Stimulated activated CD4-positive, alpha-beta T cell treated with anti-CD3 and anti-CD28 coated beads, TNF-alpha, amount 100 ng/mL, for 24 hours (primary cell): ENCODE measurements at regions not wholly inside any gene's neighbourhood (a gene's known extent, or its start where the extent isn't known, plus 50 kb on each side); places are given as distances from the start of the nearest gene placed in this dataset.
"Not testable (repeated sequence)": the region's sequence is repeated elsewhere in the genome, so short reads cannot be mapped to it uniquely, and the experiment has no call there.

ENCODE experiments used
- DNase-seq, 3 experiments: peaks; one replicate each; pipeline ENCODE4 v3.0.0-alpha.2; 2020; ENCODE audit warnings: low read depth in 3 of 3

DNA sequence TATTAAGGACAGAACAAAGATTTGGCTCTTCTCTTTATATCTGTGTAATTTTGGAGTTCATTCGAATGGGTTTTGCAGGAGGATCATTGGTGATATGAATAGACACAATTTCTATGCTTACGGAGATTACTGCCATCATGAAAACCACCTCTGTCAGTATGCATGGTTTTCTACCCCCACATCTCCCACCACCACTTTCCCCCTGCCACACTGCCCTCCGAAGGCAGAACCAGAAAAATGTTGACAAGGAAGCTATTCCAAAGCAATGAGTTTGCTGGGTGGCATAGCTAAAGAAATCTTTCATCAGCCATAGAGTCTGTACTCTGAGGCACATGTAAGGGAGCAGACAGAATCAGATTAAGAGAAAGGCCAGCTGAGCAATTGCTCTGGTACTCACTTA lies 567.3 kb upstream of the ACTRT1 start:
- no peak for DNase-seq

- no peak for DNase-seq
Measured at GRCh38 chrX:128616933-128617332, 564.7 kb upstream of the ACTRT1 start.

GRCh38 chrX:128606817-128607216 lies 554.6 kb upstream of the ACTRT1 start:
- not testable (repeated sequence) for DNase-seq

- DNase-seq = not testable (repeated sequence)
Measured at GRCh38 chrX:128606357-128606756, 554.2 kb upstream of the ACTRT1 start.

DNA sequence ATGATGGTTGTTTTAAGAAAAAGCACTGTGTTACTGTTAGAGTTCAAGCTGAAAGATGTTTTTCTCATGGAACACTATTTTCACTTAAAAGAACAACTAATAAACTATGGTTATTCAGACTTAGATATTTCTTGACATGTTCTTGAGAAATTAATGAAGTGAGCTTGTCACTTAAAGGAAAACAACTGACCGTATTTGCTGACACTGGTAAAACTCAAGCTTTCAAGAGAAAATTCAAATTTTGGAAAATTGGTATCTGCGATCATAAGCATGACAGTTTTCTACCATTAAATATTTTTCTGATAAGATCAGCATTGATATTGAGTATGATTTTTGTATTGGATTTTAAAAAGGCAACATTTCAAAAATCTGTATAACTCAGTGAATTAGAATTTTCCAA lies 549.5 kb upstream of the ACTRT1 start:
- no peak for DNase-seq

- no peak for DNase-seq
Measured at GRCh38 chrX:128599632-128600031, 547.4 kb upstream of the ACTRT1 start.

DNA sequence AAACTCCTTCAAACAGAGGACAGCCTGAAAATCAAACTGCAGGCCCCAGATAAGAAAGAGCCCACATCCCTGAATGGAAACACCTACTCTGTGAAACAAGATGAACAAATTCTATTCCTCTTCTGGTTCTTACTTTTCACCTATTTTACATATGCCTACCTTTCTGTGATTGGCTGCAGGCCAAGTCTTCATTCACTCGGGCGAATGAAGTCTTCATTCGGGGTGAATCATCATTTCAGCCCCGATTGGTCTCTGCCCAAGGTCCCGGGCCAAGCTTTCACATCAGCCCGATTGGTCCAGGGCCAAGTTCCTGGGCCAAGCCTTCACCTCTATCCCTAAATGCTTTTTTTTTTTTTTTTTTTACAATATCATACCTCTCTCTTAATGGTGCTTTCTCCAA lies 529.8 kb upstream of the ACTRT1 start:
- DNase-seq = no peak

DNA sequence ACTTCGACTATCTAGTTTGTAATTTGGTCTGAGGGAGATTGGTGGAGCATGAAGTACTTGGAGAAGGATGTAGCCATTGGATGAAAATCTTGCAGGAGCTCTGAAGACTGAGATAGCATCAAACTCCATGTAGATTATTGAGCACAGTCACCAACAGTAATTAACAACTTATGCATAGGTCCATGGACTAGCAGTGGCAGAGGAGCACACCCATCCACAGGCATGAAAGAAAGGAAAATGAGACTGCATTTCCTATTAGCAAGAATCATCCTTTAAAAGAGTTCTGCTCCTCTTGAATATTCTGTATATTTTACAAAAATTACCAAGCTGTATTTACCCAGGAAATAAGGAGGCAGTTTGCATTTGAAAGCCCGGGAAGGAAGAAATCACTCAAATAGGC lies 529.4 kb upstream of the ACTRT1 start:
- DNase-seq = no peak

DNA sequence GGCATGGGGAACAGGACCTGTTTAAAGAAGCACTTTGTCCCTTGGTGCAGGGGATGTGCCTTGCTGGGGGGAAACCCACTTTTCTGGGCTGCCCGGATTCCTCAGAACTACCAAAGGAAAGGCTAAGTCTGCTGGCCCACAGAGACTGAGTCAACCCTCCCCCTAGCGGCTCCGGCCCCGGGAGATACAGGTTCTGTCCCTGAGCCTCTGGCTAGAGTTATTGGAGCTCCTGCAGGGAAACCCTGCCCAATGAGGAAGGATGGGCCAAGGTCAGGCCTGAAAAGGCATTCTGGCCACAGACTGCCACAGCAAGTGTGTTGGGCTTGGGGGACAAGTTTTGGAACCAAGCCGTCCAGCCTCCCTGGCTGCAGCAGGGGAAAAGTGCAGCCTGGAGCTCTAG lies 490.9 kb upstream of the ACTRT1 start:
- no peak for DNase-seq

DNA sequence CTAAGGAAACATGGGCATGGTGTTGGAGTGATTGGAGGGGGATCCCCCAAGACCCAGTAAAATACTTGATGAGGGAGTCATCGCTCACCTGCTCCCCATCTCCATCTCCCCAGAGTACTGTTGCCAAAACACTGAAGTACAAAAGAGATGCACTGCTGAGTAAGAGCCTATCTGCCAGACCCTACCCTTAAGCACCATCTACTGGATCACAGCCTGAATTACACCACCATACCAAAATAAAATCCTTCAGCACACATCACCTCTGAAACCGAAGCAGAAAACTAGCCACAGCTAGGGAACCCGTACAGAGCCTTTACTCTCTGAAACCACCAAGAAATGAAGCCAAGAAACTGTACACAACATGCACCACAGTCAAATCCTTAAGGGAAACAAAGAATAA lies 466.3 kb upstream of the ACTRT1 start:
- no peak for DNase-seq

DNA sequence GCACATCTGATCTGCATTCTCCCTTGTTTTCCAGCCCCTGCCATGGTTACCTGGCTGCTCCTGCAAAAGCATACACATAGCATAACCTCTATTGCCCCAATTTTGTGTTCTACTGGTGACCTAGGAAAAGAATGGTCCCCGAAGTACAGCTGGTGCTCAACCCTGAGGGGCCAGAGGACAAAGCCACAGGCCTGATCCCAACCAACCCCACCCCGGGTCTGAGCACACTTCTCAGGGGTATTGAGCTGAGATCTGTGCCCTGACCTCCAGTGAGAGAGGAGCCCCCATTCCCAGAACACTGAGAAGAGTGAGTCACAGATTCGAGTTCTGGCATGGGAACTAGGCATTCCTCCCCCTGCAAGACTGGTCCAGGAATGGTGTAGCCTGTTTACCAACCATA lies 465.5 kb upstream of the ACTRT1 start:
- DNase-seq = no peak

DNA sequence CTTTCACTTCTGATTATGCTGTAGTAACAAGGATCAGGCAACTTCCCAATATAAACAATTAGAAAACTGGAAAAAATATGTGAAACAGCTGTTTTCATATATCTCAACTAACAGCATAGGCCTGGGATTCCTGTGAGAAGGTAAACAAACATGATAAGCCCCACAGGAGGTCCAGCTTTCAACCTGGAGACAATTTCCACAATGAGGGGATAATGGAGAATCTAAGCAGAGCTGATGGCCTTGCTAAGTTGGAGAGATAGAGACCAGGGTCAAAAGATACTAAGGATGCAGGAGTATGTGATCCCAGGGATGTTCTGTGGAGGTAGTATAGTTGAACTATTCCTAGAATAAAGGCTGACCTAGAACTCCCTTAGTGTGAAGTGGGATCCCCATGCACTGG lies 452.3 kb upstream of the ACTRT1 start:
- DNase-seq = no peak

GRCh38 chrX:128464116-128464515 lies 411.9 kb upstream of the ACTRT1 start:
- no peak for DNase-seq

DNA sequence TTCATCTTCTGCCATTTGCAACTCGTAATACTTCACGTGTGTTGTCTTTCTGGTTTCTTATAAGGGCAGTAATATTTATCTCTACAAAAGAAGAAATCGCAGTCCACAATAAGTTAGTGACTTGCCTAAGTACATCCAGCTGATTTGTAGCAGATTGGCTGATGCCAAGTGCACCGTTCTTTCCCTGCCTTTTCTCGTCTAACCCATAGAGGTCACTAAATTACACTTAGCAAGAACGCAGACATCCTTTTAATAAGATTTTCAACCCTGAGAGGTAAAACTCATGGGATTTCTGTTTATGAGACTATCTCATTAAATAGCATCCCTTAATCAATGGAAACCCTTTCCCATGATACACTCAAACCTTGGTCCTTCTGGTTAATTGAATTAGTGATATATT lies 408.6 kb upstream of the ACTRT1 start:
- DNase-seq = no peak

DNA sequence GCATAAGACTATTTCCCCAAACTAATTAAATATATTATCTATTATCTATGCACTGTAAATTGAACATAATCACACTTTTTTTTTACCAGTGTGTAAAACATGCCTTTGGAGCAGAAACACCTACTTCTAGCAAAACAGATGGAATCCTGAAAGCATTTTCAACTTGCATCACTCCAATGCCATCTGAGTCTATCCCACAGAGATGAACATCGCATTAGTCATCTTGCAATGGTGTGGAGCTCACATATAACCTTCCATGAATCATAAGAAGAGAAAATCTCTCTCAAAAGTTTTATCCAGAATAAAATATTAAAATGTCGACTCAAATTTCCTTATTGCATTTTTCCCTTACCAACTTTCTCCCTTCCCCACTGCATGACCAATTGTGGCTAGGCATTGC lies 406.7 kb upstream of the ACTRT1 start:
- no peak for DNase-seq

GRCh38 chrX:128457674-128458073 lies 405.5 kb upstream of the ACTRT1 start:
- DNase-seq = no peak

GRCh38 chrX:128439159-128439558 lies 387.0 kb upstream of the ACTRT1 start:
- DNase-seq = no peak

- DNase-seq = no peak
Measured at GRCh38 chrX:128438082-128438481, 385.9 kb upstream of the ACTRT1 start.

GRCh38 chrX:128436397-128437103 lies 384.3 kb upstream of the ACTRT1 start:
- no peak for DNase-seq

- DNase-seq = no peak
Measured at GRCh38 chrX:128425546-128425945, 373.3 kb upstream of the ACTRT1 start.

- no peak for DNase-seq
Measured at GRCh38 chrX:128408842-128409241, 356.6 kb upstream of the ACTRT1 start.

- DNase-seq = no peak
Measured at GRCh38 chrX:128396601-128397000, 344.4 kb upstream of the ACTRT1 start.

DNA sequence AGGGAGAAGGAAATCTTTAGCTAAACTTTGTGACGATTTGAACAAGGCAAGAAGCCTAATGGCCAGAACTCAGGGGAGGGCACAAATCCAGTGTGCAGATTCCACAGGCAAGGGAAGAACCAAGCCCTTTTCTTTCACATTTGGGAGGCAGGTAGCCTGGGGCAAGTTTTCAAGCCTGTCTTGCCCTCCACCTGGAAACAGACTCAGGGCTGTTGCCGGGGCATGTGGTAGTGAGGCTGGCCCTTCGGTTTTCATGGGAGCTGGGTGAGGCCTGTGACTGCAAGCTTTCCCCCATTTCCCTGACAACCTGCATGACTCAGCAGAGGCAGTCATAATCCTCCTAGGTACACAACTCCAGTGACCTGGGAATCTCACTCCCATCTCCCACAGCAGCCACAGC lies 331.6 kb upstream of the ACTRT1 start:
- not testable (repeated sequence) for DNase-seq

- no peak for DNase-seq
Measured at GRCh38 chrX:128365492-128365891, 313.3 kb upstream of the ACTRT1 start.
